NOMO-1 (cell line): ENCODE measurements at regions not wholly inside any gene's neighbourhood (a gene's known extent, or its start where the extent isn't known, plus 50 kb on each side); places are given as distances from the start of the nearest gene placed in this dataset.
A peak's percentile ranks its signal among the peaks of the same experiment; 100 is the strongest.

Source experiments
- DNase-seq, 2 experiments: peaks; one replicate each; lab custom pipeline; 2025; ENCODE audit not compliant: unreplicated experiment in 2 of 2; lab: John Stamatoyannopoulos, UW

GRCh38 chr4:15215109-15215508, 212.7 kb upstream of the C1QTNF7 start:
- no peak for DNase-seq

- no peak for DNase-seq
Observed at GRCh38 chr4:15226203-15226602, 201.6 kb upstream of the C1QTNF7 start.

GRCh38 chr4:15231265-15232091, 196.4 kb upstream of the C1QTNF7 start:
- DNase-seq = peak; percentile 69 to 76

- no peak for DNase-seq
Observed at GRCh38 chr4:15232366-15233263, 195.2 kb upstream of the C1QTNF7 start.

GRCh38 chr4:15233264-15233597, 194.6 kb upstream of the C1QTNF7 start:
- no peak for DNase-seq

GRCh38 chr4:15233626-15234025, 194.2 kb upstream of the C1QTNF7 start:
- DNase-seq = no peak

- DNase-seq = peak in 1 of 2 experiments; percentile 66
Observed at GRCh38 chr4:15234116-15234855, 193.5 kb upstream of the C1QTNF7 start.

GRCh38 chr4:15234856-15235126, 193.0 kb upstream of the C1QTNF7 start:
- DNase-seq = no peak

GRCh38 chr4:15235135-15235534, 192.7 kb upstream of the C1QTNF7 start:
- DNase-seq = no peak

- no peak for DNase-seq
Observed at GRCh38 chr4:15237648-15238230, 190.1 kb upstream of the C1QTNF7 start.

- DNase-seq = peak; percentile 43 to 70
Observed at GRCh38 chr4:15238720-15239119, 189.1 kb upstream of the C1QTNF7 start.

- DNase-seq = no peak
Observed at GRCh38 chr4:15239866-15240265, 188.0 kb upstream of the C1QTNF7 start.

- no peak for DNase-seq
Observed at GRCh38 chr4:15240764-15241163, 187.1 kb upstream of the C1QTNF7 start.

- no peak for DNase-seq
Observed at GRCh38 chr4:15242021-15242420, 185.8 kb upstream of the C1QTNF7 start.

GRCh38 chr4:15244354-15244753, 183.5 kb upstream of the C1QTNF7 start:
- no peak for DNase-seq

- no peak for DNase-seq
Observed at GRCh38 chr4:15245006-15245530, 182.8 kb upstream of the C1QTNF7 start.

GRCh38 chr4:15250021-15250441, 177.8 kb upstream of the C1QTNF7 start:
- no peak for DNase-seq

GRCh38 chr4:15253349-15253748, 174.5 kb upstream of the C1QTNF7 start:
- no peak for DNase-seq

- DNase-seq = peak; percentile 10 to 59
Observed at GRCh38 chr4:15254236-15254880, 173.5 kb upstream of the C1QTNF7 start.

GRCh38 chr4:15255537-15255936, 172.3 kb upstream of the C1QTNF7 start:
- DNase-seq = no peak
